Astrocyte of the cerebellum (primary cell): ENCODE measurements at regions not wholly inside any gene's neighbourhood (a gene's known extent, or its start where the extent isn't known, plus 50 kb on each side); places are given as distances from the start of the nearest gene placed in this dataset.

ENCODE experiments used
- DNase-seq: peaks from one replicate; pipeline ENCODE4 v3.0.0-alpha.2; 2011; ENCODE audit warnings: low read depth
- H3K4me3 ChIP-seq: 2 replicates; pipeline ENCODE4 v1.5.1; 2011; ENCODE audit warnings: mild to moderate bottlenecking, low read depth, low read length, moderate library complexity
- CTCF ChIP-seq: IDR thresholded peaks from 2 replicates; pipeline ENCODE4 v1.5.1; 2012; ENCODE audit warnings: low read length, low read depth, moderate library complexity, mild to moderate bottlenecking; ENCODE audit errors: missing control alignments
- in situ Hi-C: cut with HindIII; loops from 2 replicates; pipeline ENCODE4 v1.10.0; 2017; ENCODE audit warnings: low sequenced_read_pairs

GRCh38 chr14:71594821-71595220 is 337.4 kb upstream of the RGS6 start:
- in situ Hi-C loops: no loop called here
- no peak for DNase-seq
- TF ChIP-seq CTCF: no peak
- no peak overlapping the region for H3K4me3 ChIP-seq

- no peak for DNase-seq
- no peak for TF ChIP-seq CTCF
- in situ Hi-C loops: no loop called here
- no peak overlapping the region for H3K4me3 ChIP-seq
These were observed 336.8 kb upstream of the RGS6 start for GRCh38 chr14:71595441-71595840.

- in situ Hi-C loops: no loop called here
- no peak overlapping the region for H3K4me3 ChIP-seq
- no peak for TF ChIP-seq CTCF
- DNase-seq: no peak
These were observed 334.8 kb upstream of the RGS6 start for GRCh38 chr14:71597287-71597920.

- no peak overlapping the region for H3K4me3 ChIP-seq
- DNase-seq: no peak
- TF ChIP-seq CTCF: no peak
- in situ Hi-C loops: no loop called here
These were observed 334.1 kb upstream of the RGS6 start for GRCh38 chr14:71597955-71598660.

- in situ Hi-C loops: no loop called here
- no peak for TF ChIP-seq CTCF
- H3K4me3 ChIP-seq: no peak overlapping the region
- DNase-seq: no peak
These were observed 331.9 kb upstream of the RGS6 start for GRCh38 chr14:71600309-71600708.

GRCh38 chr14:71602524-71602923 is 329.7 kb upstream of the RGS6 start:
- no peak for TF ChIP-seq CTCF
- no peak overlapping the region for H3K4me3 ChIP-seq
- DNase-seq: no peak
- in situ Hi-C loops: no loop called here
